Osteoblast (primary cell): ENCODE measurements at regions not wholly inside any gene's neighbourhood (a gene's known extent, or its start where the extent isn't known, plus 50 kb on each side); places are given as distances from the start of the nearest gene placed in this dataset.
"Not testable (repeated sequence)": the region's sequence is repeated elsewhere in the genome, so short reads cannot be mapped to it uniquely, and the experiment has no call there.

Source experiments
- DNase-seq: peaks from one replicate; pipeline ENCODE4 v3.0.0; 2011; ENCODE audit warnings: low spot score, mixed read lengths; ENCODE audit not compliant: insufficient read length; ENCODE audit errors: missing footprints
- H2AFZ ChIP-seq: 2 replicates; pipeline ENCODE4 v1.6.0; 2011; ENCODE audit warnings: mild to moderate bottlenecking, low read length
- H3K27ac ChIP-seq: 2 replicates; pipeline ENCODE4 v1.5.1; 2011; ENCODE audit warnings: mild to moderate bottlenecking, low read depth, low read length, moderate library complexity
- H3K27me3 ChIP-seq: 2 replicates; pipeline ENCODE4 v1.6.0; 2012; ENCODE audit warnings: mild to moderate bottlenecking, control low read depth, inconsistent platforms, low read length, moderate library complexity; ENCODE audit not compliant: insufficient read depth
- H3K36me3 ChIP-seq: 2 replicates; pipeline ENCODE4 v1.5.1; 2011; ENCODE audit warnings: mild to moderate bottlenecking, low read length, control low read depth, moderate library complexity; ENCODE audit not compliant: insufficient read depth
- H3K4me1 ChIP-seq: 2 replicates; pipeline ENCODE4 v1.5.1; 2011; ENCODE audit warnings: mild to moderate bottlenecking, low read length, control low read depth, moderate library complexity; ENCODE audit not compliant: insufficient read depth
- H3K4me2 ChIP-seq: 2 replicates; pipeline ENCODE4 v1.6.0; 2011; ENCODE audit warnings: mild to moderate bottlenecking, low read length; ENCODE audit not compliant: insufficient read depth
- H3K4me3 ChIP-seq: fragments of 200-600 bp; sonication (generic); 3 replicates; pipeline ENCODE4 v1.5.1; 2012; ENCODE audit warnings: mild to moderate bottlenecking, low read length, inconsistent platforms; ENCODE audit not compliant: insufficient read depth
- H3K79me2 ChIP-seq: 2 replicates; pipeline ENCODE4 v1.6.0; 2012; ENCODE audit warnings: mild to moderate bottlenecking, low read length, control low read depth, inconsistent platforms; ENCODE audit not compliant: insufficient read depth
- H3K9me3 ChIP-seq: 2 replicates; pipeline ENCODE4 v1.5.1; 2011; ENCODE audit warnings: low read depth, low read length, control low read depth
- H4K20me1 ChIP-seq: 2 replicates; pipeline ENCODE4 v1.6.0; 2012; ENCODE audit warnings: mild to moderate bottlenecking, low read length, control low read depth; ENCODE audit not compliant: insufficient read depth
- TF ChIP-seq, protein P1 (sequence below): IDR thresholded peaks from 2 replicates; pipeline ENCODE4 v1.5.1; 2011; ENCODE audit warnings: mild to moderate bottlenecking, low read depth, low read length, moderate library complexity; ENCODE audit errors: extremely low read depth

DNA sequence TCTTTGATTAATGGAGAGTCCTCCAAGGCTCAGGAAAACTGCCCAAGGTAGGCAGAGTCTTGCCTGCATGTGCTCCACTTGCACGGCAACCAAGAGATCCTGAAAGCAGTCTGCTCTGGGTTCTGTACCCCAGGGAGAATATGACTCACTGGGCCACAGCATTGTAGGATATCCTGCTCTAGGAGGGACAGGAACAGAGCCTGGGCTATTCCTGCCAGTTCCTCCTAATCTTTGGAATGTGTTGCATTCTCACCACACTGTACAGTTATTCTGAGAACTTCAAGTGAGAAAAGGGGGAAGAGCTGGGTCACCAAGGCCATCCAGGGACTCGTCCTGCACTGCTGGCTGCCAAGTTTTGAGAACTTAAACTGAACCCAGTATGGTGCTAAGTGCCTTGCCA, 278.5 kb downstream of the MATN1 start:
- Histone ChIP-seq H3K4me1 (no peaks in the 10 kb centered on the region), H3K27me3 (no peaks in the 10 kb centered on the region), H3K79me2 (no peaks in the 10 kb centered on the region), H3K4me3 (no peak overlapping the region), H3K36me3 (no peaks in the 10 kb centered on the region), H3K9me3 (no peaks in the 10 kb centered on the region), H3K27ac (no peak overlapping the region), H2AFZ (no peak overlapping the region), H3K4me2 (no peak overlapping the region), H4K20me1 (no peaks in the 10 kb centered on the region)
- TF ChIP-seq, protein P1, sequence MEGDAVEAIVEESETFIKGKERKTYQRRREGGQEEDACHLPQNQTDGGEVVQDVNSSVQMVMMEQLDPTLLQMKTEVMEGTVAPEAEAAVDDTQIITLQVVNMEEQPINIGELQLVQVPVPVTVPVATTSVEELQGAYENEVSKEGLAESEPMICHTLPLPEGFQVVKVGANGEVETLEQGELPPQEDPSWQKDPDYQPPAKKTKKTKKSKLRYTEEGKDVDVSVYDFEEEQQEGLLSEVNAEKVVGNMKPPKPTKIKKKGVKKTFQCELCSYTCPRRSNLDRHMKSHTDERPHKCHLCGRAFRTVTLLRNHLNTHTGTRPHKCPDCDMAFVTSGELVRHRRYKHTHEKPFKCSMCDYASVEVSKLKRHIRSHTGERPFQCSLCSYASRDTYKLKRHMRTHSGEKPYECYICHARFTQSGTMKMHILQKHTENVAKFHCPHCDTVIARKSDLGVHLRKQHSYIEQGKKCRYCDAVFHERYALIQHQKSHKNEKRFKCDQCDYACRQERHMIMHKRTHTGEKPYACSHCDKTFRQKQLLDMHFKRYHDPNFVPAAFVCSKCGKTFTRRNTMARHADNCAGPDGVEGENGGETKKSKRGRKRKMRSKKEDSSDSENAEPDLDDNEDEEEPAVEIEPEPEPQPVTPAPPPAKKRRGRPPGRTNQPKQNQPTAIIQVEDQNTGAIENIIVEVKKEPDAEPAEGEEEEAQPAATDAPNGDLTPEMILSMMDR, result no peak
- no peak for DNase-seq

DNA sequence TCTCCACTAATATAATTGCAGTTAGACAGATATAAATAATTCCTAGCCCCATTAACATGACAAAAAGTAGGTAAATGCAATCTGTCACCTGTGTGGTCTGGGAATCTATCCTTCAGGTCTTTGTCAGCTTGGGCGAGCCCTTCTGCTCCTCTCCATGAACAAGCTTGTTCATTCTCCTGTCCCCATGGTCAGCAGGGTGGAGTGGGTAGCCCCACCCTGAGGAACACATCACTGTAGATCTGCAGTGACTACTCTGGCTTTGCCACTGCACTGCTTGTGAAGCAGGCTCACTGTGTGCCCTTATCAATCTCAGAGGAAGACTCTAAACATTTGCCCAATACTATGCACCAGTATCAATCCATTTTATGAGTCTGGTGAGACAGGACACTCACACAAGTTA, 279.0 kb downstream of the MATN1 start:
- no peak overlapping the region for H3K4me3 ChIP-seq
- H3K79me2 ChIP-seq, result no peaks in the 10 kb centered on the region
- TF ChIP-seq, protein P1, result no peak
- no peaks in the 10 kb centered on the region for H3K4me1 ChIP-seq
- no peak for DNase-seq
- no peaks in the 10 kb centered on the region for H3K9me3 ChIP-seq
- no peak overlapping the region for H3K27ac ChIP-seq
- no peak overlapping the region for H3K4me2 ChIP-seq
- no peaks in the 10 kb centered on the region for H3K36me3 ChIP-seq
- H2AFZ ChIP-seq, result no peak overlapping the region
- no peaks in the 10 kb centered on the region for H3K27me3 ChIP-seq
- no peaks in the 10 kb centered on the region for H4K20me1 ChIP-seq

DNA sequence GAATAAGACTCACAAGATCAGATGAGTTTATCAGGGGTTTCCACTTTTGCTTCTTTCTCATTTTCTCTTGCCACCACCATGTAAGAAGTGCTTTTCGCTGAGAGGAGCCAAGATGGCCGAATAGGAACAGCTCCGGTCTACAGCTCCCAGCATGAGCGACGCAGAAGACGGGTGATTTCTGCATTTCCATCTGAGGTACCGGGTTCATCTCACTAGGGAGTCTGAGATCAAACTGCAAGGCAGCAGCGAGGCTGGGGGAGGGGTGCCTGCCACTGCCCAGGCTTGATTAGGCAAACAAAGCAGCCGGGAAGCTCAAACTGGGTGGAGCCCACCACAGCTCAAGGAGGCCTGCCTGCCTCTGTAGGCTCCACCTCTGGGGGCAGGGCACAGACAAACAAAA, 285.1 kb downstream of the MATN1 start:
- H3K79me2 ChIP-seq, result not testable (repeated sequence)

DNA sequence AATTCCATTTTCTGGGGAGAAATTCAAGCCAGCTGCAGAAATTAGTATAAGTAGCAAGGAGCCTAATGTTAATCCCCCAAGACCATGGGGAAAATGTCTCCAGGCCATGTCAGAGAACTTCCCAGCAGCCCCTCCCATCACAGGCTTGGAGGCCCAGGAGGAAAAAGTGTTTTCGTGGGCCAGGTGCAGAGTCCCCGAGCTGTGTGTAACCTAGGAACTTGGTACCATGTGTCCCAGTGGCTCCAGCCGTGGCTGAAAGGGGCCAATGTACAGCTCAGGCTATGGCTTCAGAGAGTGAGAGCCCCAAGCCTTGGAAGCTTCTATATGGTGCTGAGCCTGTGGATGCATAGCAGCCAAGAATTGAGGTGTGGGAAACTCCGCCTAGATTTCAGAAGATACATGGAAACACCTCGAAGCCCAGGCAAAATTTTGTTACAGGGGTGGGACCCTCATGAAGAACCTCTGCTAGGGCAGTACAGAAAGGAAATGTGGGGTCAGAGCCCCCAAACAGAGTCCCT, 286.3 kb downstream of the MATN1 start:
- TF ChIP-seq, protein P1, result no peak
- Histone ChIP-seq H2AFZ (no peak overlapping the region), H3K36me3 (no peaks in the 10 kb centered on the region), H3K4me1 (no peaks in the 10 kb centered on the region), H3K79me2 (no peaks in the 10 kb centered on the region), H3K27ac (no peak overlapping the region), H3K4me2 (no peak overlapping the region), H4K20me1 (no peaks in the 10 kb centered on the region), H3K9me3 (no peaks in the 10 kb centered on the region), H3K27me3 (no peaks in the 10 kb centered on the region), H3K4me3 (no peak overlapping the region)
- DNase-seq, result no peak

More for the DNA sequence above, 285.1 kb downstream of the MATN1 start:
- not testable (repeated sequence) for H3K27ac ChIP-seq, H3K9me3 ChIP-seq, DNase-seq, H3K4me1 ChIP-seq, H4K20me1 ChIP-seq, H2AFZ ChIP-seq, H3K36me3 ChIP-seq, H3K4me3 ChIP-seq, H3K4me2 ChIP-seq, H3K27me3 ChIP-seq
